Ishikawa (cell line): ENCODE measurements at regions not wholly inside any gene's neighbourhood (a gene's known extent, or its start where the extent isn't known, plus 50 kb on each side); places are given as distances from the start of the nearest gene placed in this dataset.

Source experiments
- CEBPB ChIP-seq: IDR thresholded peaks from 2 replicates; pipeline ENCODE4 v1.6.1; 2012
- EGR1 ChIP-seq: IDR thresholded peaks from 2 replicates; pipeline ENCODE4 v1.6.1; 2012
- EP300 ChIP-seq: IDR thresholded peaks from 2 replicates; pipeline ENCODE4 v1.6.1; 2012; ENCODE audit warnings: borderline replicate concordance
- TAF1 ChIP-seq: IDR thresholded peaks from 2 replicates; pipeline ENCODE4 v1.6.1; 2012; ENCODE audit warnings: low read depth, mild to moderate bottlenecking
- TCF12 ChIP-seq: IDR thresholded peaks from 2 replicates; pipeline ENCODE4 v1.6.1; 2012; ENCODE audit warnings: low read depth
- ZBTB7A ChIP-seq: IDR thresholded peaks from 2 replicates; pipeline ENCODE4 v1.6.1; 2012; ENCODE audit warnings: low read depth
- TF ChIP-seq, protein P1 (sequence below): IDR thresholded peaks from 2 replicates; pipeline ENCODE4 v1.6.1; 2012

DNA sequence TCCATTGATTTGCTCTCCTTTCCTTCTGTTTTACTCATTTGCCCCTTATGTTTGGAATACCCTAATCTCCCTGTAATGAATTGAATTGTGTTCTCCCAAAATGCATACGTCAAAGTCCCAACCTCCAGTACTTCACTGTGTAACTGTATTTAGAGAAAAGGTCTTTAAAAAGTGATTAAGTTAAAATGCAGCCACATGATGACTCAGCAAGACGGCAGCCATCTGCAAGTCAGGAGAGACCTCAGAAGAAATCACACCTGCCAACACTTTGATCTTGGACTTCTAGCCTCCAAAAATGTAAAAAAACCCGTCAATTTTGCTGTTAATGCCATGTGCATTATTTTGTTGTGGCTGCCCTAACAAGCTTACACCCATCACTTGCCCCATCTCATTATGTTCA, 85.3 kb upstream of the PCLO start:
- TF ChIP-seq ZBTB7A, result no peak
- TF ChIP-seq TCF12, result no peak
- no peak for TF ChIP-seq EGR1
- no peak for TF ChIP-seq TAF1
- no peak for TF ChIP-seq EP300
- TF ChIP-seq, protein P1, sequence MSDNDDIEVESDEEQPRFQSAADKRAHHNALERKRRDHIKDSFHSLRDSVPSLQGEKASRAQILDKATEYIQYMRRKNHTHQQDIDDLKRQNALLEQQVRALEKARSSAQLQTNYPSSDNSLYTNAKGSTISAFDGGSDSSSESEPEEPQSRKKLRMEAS, result no peak
- no peak for TF ChIP-seq CEBPB
